Endothelial cell (in vitro differentiated cells): ENCODE measurements at regions not wholly inside any gene's neighbourhood (a gene's known extent, or its start where the extent isn't known, plus 50 kb on each side); places are given as distances from the start of the nearest gene placed in this dataset.

Source experiments
- DNase-seq: peaks from one replicate; pipeline ENCODE4 v3.0.0; 2021; ENCODE audit warnings: low spot score
- H3K27ac Mint-ChIP-seq: one replicate; pipeline ENCODE4 v1.8.0; 2021; ENCODE audit warnings: mixed read lengths, inconsistent platforms; ENCODE audit not compliant: unreplicated experiment
- H3K27me3 Mint-ChIP-seq: one replicate; pipeline ENCODE4 v1.8.0; 2021; ENCODE audit warnings: mild to moderate bottlenecking, moderate library complexity, mixed read lengths, inconsistent platforms; ENCODE audit not compliant: unreplicated experiment
- H3K36me3 Mint-ChIP-seq: one replicate; pipeline ENCODE4 v1.8.0; 2021; ENCODE audit warnings: mild to moderate bottlenecking, low read depth, mixed read lengths, inconsistent platforms; ENCODE audit not compliant: unreplicated experiment
- H3K4me1 Mint-ChIP-seq: one replicate; pipeline ENCODE4 v1.8.0; 2021; ENCODE audit warnings: mild to moderate bottlenecking, mixed read lengths, inconsistent platforms; ENCODE audit not compliant: unreplicated experiment
- H3K4me3 Mint-ChIP-seq: one replicate; pipeline ENCODE4 v1.8.0; 2021; ENCODE audit warnings: mild to moderate bottlenecking, mixed read lengths, inconsistent platforms; ENCODE audit not compliant: unreplicated experiment
- H3K9me3 Mint-ChIP-seq: one replicate; pipeline ENCODE4 v1.8.0; 2021; ENCODE audit warnings: mixed read lengths, inconsistent platforms; ENCODE audit not compliant: unreplicated experiment
- TF ChIP-seq, protein P1 (sequence below): fragments of 200-600 bp; sonication (generic); IDR thresholded peaks from one replicate; pipeline ENCODE4 v1.5.0; 2021; ENCODE audit warnings: antibody characterized with exemption; ENCODE audit not compliant: unreplicated experiment

DNA sequence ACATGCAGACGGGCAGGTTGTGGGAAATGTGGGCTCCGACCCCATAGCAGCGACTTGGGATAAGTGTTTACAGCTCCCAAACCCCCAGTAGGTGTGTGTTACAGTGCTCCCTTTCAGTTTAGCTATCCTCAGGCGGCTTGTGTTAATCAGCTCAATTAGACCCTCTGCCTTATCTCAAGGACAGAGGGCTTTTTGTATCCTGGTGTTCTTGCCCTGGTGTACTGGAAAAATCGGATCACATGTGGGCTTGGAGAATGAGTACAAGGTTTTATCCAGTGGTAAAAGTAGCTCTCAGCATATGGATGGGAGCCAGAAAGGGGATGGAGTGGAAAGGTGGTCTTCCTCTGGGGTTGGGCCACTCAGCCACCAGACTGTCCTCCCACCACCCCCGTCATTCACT lies 264.7 kb upstream of the SYT4 start:
- no peak for DNase-seq

DNA sequence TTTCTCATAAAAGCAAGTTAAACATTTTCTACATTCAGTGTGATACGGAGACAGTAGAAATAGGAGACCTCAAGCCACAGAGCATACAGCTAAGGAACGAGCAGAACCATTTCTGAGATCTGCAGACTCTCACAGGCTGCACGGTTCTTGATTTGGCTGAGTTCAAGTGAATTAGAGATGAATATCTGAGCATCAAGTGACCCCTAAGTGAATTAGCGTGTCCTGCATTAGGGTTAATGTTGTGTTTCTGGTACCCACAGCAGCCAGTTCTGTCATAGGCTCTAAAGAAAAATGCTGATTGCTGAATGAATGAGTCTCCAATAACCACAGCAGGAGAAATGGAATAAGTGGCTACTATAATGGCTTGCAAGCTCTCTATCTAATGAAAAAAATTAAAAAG lies 265.9 kb upstream of the SYT4 start:
- DNase-seq, result no peak

More for the DNA sequence above, 264.7 kb upstream of the SYT4 start:
- TF ChIP-seq, protein P1, sequence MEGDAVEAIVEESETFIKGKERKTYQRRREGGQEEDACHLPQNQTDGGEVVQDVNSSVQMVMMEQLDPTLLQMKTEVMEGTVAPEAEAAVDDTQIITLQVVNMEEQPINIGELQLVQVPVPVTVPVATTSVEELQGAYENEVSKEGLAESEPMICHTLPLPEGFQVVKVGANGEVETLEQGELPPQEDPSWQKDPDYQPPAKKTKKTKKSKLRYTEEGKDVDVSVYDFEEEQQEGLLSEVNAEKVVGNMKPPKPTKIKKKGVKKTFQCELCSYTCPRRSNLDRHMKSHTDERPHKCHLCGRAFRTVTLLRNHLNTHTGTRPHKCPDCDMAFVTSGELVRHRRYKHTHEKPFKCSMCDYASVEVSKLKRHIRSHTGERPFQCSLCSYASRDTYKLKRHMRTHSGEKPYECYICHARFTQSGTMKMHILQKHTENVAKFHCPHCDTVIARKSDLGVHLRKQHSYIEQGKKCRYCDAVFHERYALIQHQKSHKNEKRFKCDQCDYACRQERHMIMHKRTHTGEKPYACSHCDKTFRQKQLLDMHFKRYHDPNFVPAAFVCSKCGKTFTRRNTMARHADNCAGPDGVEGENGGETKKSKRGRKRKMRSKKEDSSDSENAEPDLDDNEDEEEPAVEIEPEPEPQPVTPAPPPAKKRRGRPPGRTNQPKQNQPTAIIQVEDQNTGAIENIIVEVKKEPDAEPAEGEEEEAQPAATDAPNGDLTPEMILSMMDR, result no peak
- Mint-ChIP-seq H3K27ac (no peak overlapping the region), H3K36me3 (no peaks in the 10 kb centered on the region), H3K4me3 (no peak overlapping the region), H3K4me1 (no peaks in the 10 kb centered on the region), H3K9me3 (no peaks in the 10 kb centered on the region), H3K27me3 (no peaks in the 10 kb centered on the region)

DNA sequence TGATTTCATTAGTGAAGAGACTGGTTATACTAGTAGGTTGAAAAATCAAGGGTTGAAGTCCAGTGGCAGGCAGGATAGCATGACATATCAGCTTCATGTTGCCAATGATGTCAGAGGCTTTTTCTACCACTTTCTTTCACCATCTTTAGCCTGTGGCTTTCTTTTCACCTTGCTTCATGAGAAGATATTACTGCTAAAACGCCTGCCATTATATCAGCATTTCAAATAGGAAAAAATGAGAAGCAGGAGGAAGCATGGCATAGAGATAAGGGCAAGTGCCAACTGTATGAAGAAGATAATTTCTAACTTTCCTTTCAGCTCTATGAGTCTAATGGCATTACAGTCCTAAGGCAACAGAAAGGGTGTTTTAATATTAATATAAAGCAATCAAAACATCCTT lies 270.2 kb upstream of the SYT4 start:
- Mint-ChIP-seq H3K4me1 (no peaks in the 10 kb centered on the region), H3K4me3 (no peak overlapping the region), H3K27me3 (no peaks in the 10 kb centered on the region), H3K27ac (no peak overlapping the region), H3K9me3 (no peaks in the 10 kb centered on the region), H3K36me3 (no peaks in the 10 kb centered on the region)
- TF ChIP-seq, protein P1, result no peak
- DNase-seq, result no peak

More for the DNA sequence above, 265.9 kb upstream of the SYT4 start:
- H3K4me1 Mint-ChIP-seq, result no peaks in the 10 kb centered on the region
- no peak overlapping the region for H3K27ac Mint-ChIP-seq
- no peaks in the 10 kb centered on the region for H3K36me3 Mint-ChIP-seq
- no peaks in the 10 kb centered on the region for H3K9me3 Mint-ChIP-seq
- H3K4me3 Mint-ChIP-seq, result no peak overlapping the region
- TF ChIP-seq, protein P1, result no peak
- no peaks in the 10 kb centered on the region for H3K27me3 Mint-ChIP-seq

DNA sequence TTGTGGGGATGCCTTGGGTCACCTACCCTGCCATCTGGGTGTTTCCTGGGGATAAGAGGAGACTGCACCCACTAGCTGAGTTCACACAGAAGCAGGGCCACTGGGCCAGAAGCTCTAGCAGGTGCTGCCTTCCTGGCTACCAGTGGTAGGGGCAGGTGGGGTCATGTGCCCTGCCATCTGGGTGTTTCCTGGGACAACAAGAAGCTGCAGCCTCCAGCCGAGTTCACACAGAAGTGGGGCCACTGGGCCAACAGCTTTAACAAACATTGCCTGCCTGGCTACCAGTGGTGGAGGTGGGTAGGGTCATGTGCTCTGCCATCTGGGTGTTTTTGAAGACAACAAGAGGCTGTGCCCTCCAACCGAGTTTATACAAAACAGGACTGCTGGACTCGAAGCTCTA lies 282.2 kb upstream of the SYT4 start:
- no peaks in the 10 kb centered on the region for H3K27me3 Mint-ChIP-seq
- DNase-seq, result no peak
- H3K27ac Mint-ChIP-seq, result no peak overlapping the region
- no peak overlapping the region for H3K4me3 Mint-ChIP-seq
- H3K36me3 Mint-ChIP-seq, result no peaks in the 10 kb centered on the region
- no peaks in the 10 kb centered on the region for H3K4me1 Mint-ChIP-seq
- TF ChIP-seq, protein P1, result no peak
- H3K9me3 Mint-ChIP-seq, result no peaks in the 10 kb centered on the region

DNA sequence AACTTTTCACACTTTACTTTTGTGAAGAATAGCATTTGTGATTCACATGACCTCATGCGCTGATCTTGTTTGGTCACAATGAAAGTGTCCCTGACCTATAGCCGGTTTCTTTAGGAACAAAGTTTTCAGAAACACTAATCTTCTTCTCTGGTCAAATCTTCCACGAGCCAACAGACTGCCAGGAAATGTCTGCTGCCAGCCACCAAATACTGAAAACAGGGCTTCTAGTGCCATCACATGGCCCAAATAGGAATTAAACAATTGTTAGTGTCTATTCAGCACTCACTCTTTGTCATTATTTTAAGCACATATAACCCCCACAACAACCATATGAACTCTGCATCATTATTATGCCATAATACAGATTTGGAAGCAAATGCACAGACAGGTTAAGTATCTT lies 286.5 kb upstream of the SYT4 start:
- H3K27me3 Mint-ChIP-seq, result no peaks in the 10 kb centered on the region
- H3K36me3 Mint-ChIP-seq, result no peaks in the 10 kb centered on the region

More for the DNA sequence above, 286.5 kb upstream of the SYT4 start:
- H3K27ac Mint-ChIP-seq, result no peak overlapping the region
- DNase-seq, result peak; percentile 52
- H3K9me3 Mint-ChIP-seq, result no peaks in the 10 kb centered on the region
- no peaks in the 10 kb centered on the region for H3K4me1 Mint-ChIP-seq
- no peak overlapping the region for H3K4me3 Mint-ChIP-seq
- TF ChIP-seq, protein P1, result peak; percentile 32
